IMR-90 (cell line): ENCODE measurements at regions not wholly inside any gene's neighbourhood (a gene's known extent, or its start where the extent isn't known, plus 50 kb on each side); places are given as distances from the start of the nearest gene placed in this dataset.

Experiments used
- ATAC-seq: fragments of 200-7000 bp; cut with Tn5 transposase; 2 replicates; pipeline ENCODE4 v1.9.1; 2020; ENCODE audit warnings: low read depth, mild to moderate bottlenecking, moderate library complexity
- BruUV-seq: library from RNA; stranded (reverse); fragments of 400-500 nt; replicated peaks from 2 replicates; lab custom pipeline; 2021; lab: Mats Ljungman, UMichigan
- CTCF ChIA-PET: fragments of 300-600 bp; formaldehyde crosslinking; extraction: SDS; loops from one replicate; lab custom pipeline; 2021; ENCODE audit warnings: antibody characterized with exemption; lab: Yijun Ruan, JAX
- POLR2A ChIA-PET: fragments of 300-600 bp; sonication (Branson Sonifier 250); formaldehyde crosslinking; loops from one replicate; lab custom pipeline; 2022; ENCODE audit warnings: antibody characterized with exemption; ENCODE audit not compliant: unreplicated experiment; lab: Charles Lee
- DNase-seq: peaks from one replicate; pipeline ENCODE4 v3.0.0; 2013
- H2AFZ ChIP-seq: replicated peaks from 2 replicates; pipeline ENCODE3; 2013; ENCODE audit warnings: low read length, mild to moderate bottlenecking; ENCODE audit not compliant: poor library complexity
- H2AK5ac ChIP-seq: 2 replicates; pipeline ENCODE4 v1.6.1; 2013; ENCODE audit warnings: low read depth, low read length, inconsistent platforms
- H2AK9ac ChIP-seq: replicated peaks from 2 replicates; pipeline ENCODE3; 2013; ENCODE audit warnings: mild to moderate bottlenecking, low read depth, low read length, moderate library complexity; ENCODE audit not compliant: poor library complexity
- H2BK120ac ChIP-seq: 2 replicates; pipeline ENCODE4 v1.6.1; 2013; ENCODE audit warnings: low read depth, low read length, inconsistent platforms
- H2BK15ac ChIP-seq: 3 replicates; pipeline ENCODE4 v1.6.1; 2013; ENCODE audit warnings: low read depth, low read length, inconsistent platforms
- H2BK20ac ChIP-seq: 2 replicates; pipeline ENCODE4 v1.6.1; 2013; ENCODE audit warnings: low read depth, mild to moderate bottlenecking, inconsistent platforms, low read length, moderate library complexity
- H2BK5ac ChIP-seq: 2 replicates; pipeline ENCODE4 v1.6.1; 2013; ENCODE audit warnings: mild to moderate bottlenecking, low read depth, low read length, inconsistent platforms; ENCODE audit not compliant: poor library complexity, severe bottlenecking
- H3K14ac ChIP-seq: replicated peaks from 2 replicates; pipeline ENCODE4 v1.6.1; 2013; ENCODE audit warnings: low read depth, low read length, inconsistent platforms
- H3K18ac ChIP-seq: 2 replicates; pipeline ENCODE4 v1.6.1; 2013; ENCODE audit warnings: low read depth, low read length, control low read depth
- H3K23ac ChIP-seq: 2 replicates; pipeline ENCODE4 v1.6.1; 2013; ENCODE audit warnings: low read depth, low read length, inconsistent platforms
- H3K27ac ChIP-seq: 2 replicates; pipeline ENCODE4 v1.5.1; 2013; ENCODE audit warnings: mild to moderate bottlenecking, control low read depth, low read length; ENCODE audit not compliant: insufficient read depth
- H3K27me3 ChIP-seq: 2 replicates; pipeline ENCODE4 v1.6.1; 2013; ENCODE audit warnings: low read length; ENCODE audit not compliant: control insufficient read depth, insufficient read depth
- H3K36me3 ChIP-seq: 2 replicates; pipeline ENCODE4 v1.6.1; 2013; ENCODE audit warnings: low read length, mixed read lengths; ENCODE audit not compliant: control insufficient read depth, insufficient read depth
- H3K4ac ChIP-seq: 2 replicates; pipeline ENCODE4 v1.6.1; 2013; ENCODE audit warnings: low read depth, low read length, inconsistent platforms
- H3K4me1 ChIP-seq: 2 replicates; pipeline ENCODE4 v1.6.1; 2013; ENCODE audit warnings: low read length, mixed read lengths; ENCODE audit not compliant: control insufficient read depth, insufficient read depth
- H3K4me2 ChIP-seq: 2 replicates; pipeline ENCODE4 v1.6.1; 2013; ENCODE audit warnings: low read depth, mild to moderate bottlenecking, control low read depth, low read length, moderate library complexity
- H3K4me3 ChIP-seq: 2 replicates; pipeline ENCODE4 v1.5.1; 2013; ENCODE audit warnings: low read depth, mild to moderate bottlenecking, control low read depth, low read length, moderate library complexity; ENCODE audit not compliant: insufficient read depth
- H3K56ac ChIP-seq: 2 replicates; pipeline ENCODE4 v1.6.1; 2013; ENCODE audit warnings: low read length, inconsistent platforms; ENCODE audit not compliant: insufficient read depth; ENCODE audit errors: extremely low read depth
- H3K79me1 ChIP-seq, 2 experiments: 2 replicates each; pipeline ENCODE4 v1.6.1; 2013; ENCODE audit warnings: low read length in 2 of 2, inconsistent platforms in 1 of 2, low read depth in 1 of 2
- H3K9ac ChIP-seq: 2 replicates; pipeline ENCODE4 v1.6.1; 2013; ENCODE audit warnings: low read depth, low read length, control low read depth
- H3K9me1 ChIP-seq: 2 replicates; pipeline ENCODE4 v1.6.1; 2013; ENCODE audit warnings: low read length, inconsistent platforms; ENCODE audit not compliant: insufficient read depth
- H3K9me3 ChIP-seq: 2 replicates; pipeline ENCODE4 v1.6.1; 2013; ENCODE audit warnings: low read length; ENCODE audit not compliant: control insufficient read depth, insufficient read depth
- H4K20me1 ChIP-seq: 2 replicates; pipeline ENCODE4 v1.6.1; 2013; ENCODE audit warnings: low read length, inconsistent platforms; ENCODE audit not compliant: insufficient read depth
- H4K5ac ChIP-seq: 2 replicates; pipeline ENCODE4 v1.6.1; 2013; ENCODE audit warnings: mild to moderate bottlenecking, low read depth, low read length, control low read depth
- H4K8ac ChIP-seq, 2 experiments: 2 replicates each; pipeline ENCODE4 v1.6.1; 2013; ENCODE audit warnings: low read depth in 2 of 2, low read length in 2 of 2, control low read depth in 1 of 2, inconsistent platforms in 1 of 2
- H4K91ac ChIP-seq: 2 replicates; pipeline ENCODE4 v1.6.1; 2013; ENCODE audit warnings: low read depth, low read length, inconsistent platforms; ENCODE audit not compliant: insufficient read depth
- FOS ChIP-seq: fragments of 150-350 bp; IDR thresholded peaks from 2 replicates; pipeline ENCODE4 v1.6.1; 2016; ENCODE audit warnings: low read depth, low read length
- POLR2A ChIP-seq: IDR thresholded peaks from 2 replicates; pipeline ENCODE4 v1.6.1; 2012; ENCODE audit warnings: mild to moderate bottlenecking, low read depth, low read length
- RFX5 ChIP-seq: IDR thresholded peaks from 2 replicates; pipeline ENCODE4 v1.8.0; 2012; ENCODE audit warnings: low read depth, mild to moderate bottlenecking, low read length, moderate library complexity
- WGBS, 2 experiments: methylation state at CpG; one replicate each; pipeline versions ENCODE4 v1.1.5 to v1.1.7; 2013; ENCODE audit warnings: missing lambda C conversion rate in 2 of 2; ENCODE audit not compliant: insufficient read length in 1 of 2; ENCODE audit errors: extremely low coverage in 2 of 2; 5-methylcytosine and 5-hydroxymethylcytosine counted together
- dilution Hi-C: fragments of 300-500 bp; cut with HindIII; formaldehyde crosslinking; loops from one replicate; pipeline ENCODE4 v1.14.3; 2018; ENCODE audit warnings: low sequenced_read_pairs; ENCODE audit not compliant: unreplicated experiment
- in situ Hi-C: fragments of 300-500 bp; cut with MboI; formaldehyde crosslinking; loops from 3 replicates; pipeline ENCODE4 v1.14.3; 2019; ENCODE audit warnings: low sequenced_read_pairs, inconsistent platforms, mixed read lengths
- intact Hi-C: fragments of 100-400 bp; cut with micrococcal nuclease; formaldehyde crosslinking; loops from 2 replicates; pipeline ENCODE4 v1.10.0; 2022

DNA sequence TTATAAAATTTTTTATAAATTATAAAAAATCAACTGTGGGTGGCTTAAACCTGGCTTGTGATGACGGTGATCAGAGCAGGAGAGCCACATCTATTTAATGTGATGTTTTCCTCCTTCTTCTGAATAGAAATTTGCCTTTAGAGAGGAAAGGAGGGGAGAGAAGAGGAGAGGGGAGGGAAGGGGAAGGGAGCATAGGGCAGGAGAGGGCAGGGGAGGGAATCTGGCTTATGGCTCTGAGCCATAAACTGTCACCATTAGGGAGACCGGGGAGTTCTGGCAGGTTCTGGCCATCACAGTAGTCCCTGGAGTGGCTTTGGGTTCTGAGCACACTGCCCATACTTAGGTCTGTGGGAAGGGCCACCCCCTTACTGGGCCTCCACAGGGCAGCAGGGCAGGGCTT is 167.8 kb downstream of the ENGASE start:
- Histone ChIP-seq H4K8ac (no peak overlapping the region), H3K79me1 (no peaks in the 10 kb centered on the region), H3K14ac (no peak overlapping the region), H3K23ac (no peak overlapping the region), H2BK5ac (no peak overlapping the region), H3K4me2 (no peak overlapping the region), H3K56ac (no peak overlapping the region), H3K36me3 (no peaks in the 10 kb centered on the region), H3K4ac (no peak overlapping the region), H2AK9ac (no peak overlapping the region), H3K4me3 (no peak overlapping the region), H4K5ac (no peak overlapping the region), H3K9me3 (no peaks in the 10 kb centered on the region), H3K27me3 (peaks cover 8% of the 10 kb centered on the region), H2BK20ac (no peak overlapping the region), H2BK15ac (no peak overlapping the region), H2BK120ac (no peak overlapping the region), H2AK5ac (no peak overlapping the region), H3K9ac (no peak overlapping the region), H2AFZ (no peak overlapping the region), H4K20me1 (no peaks in the 10 kb centered on the region), H3K18ac (no peak overlapping the region), H3K4me1 (no peaks in the 10 kb centered on the region), H3K9me1 (no peaks in the 10 kb centered on the region), H4K91ac (no peak overlapping the region), H3K27ac (no peak overlapping the region)
- TF ChIP-seq RFX5, result no peak
- TF ChIP-seq FOS, result no peak
- no peak for TF ChIP-seq POLR2A
- ChIA-PET CTCF (no interaction called here), POLR2A (no interaction called here)
- dilution Hi-C loops (no loop called here), in situ Hi-C loops (no loop called here), intact Hi-C loops (no loop called here)
- DNase-seq (no peak), ATAC-seq (no peak)
- no CpG with 5 or more reads among the region's 2 CpGs for WGBS, 2 experiments
- BruUV-seq, result no TSS peak
